IPS-20b (cell line): ENCODE measurements at regions not wholly inside any gene's neighbourhood (a gene's known extent, or its start where the extent isn't known, plus 50 kb on each side); places are given as distances from the start of the nearest gene placed in this dataset.

Experiments
- H3K27ac ChIP-seq: one replicate; pipeline ENCODE4 v1.5.1; 2013; ENCODE audit warnings: low read length
- H3K27me3 ChIP-seq: 2 replicates; pipeline ENCODE4 v1.6.1; 2013; ENCODE audit warnings: mild to moderate bottlenecking, low read length, inconsistent platforms; ENCODE audit not compliant: insufficient read depth
- H3K36me3 ChIP-seq: 2 replicates; pipeline ENCODE4 v1.6.1; 2013; ENCODE audit warnings: low read depth, mild to moderate bottlenecking, inconsistent platforms, low read length, moderate library complexity; ENCODE audit not compliant: insufficient read depth
- H3K4me1 ChIP-seq: 2 replicates; pipeline ENCODE4 v1.6.1; 2013; ENCODE audit warnings: mild to moderate bottlenecking, control low read depth, inconsistent platforms, low read length, moderate library complexity; ENCODE audit not compliant: insufficient read depth
- H3K4me3 ChIP-seq: 2 replicates; pipeline ENCODE4 v1.5.1; 2013; ENCODE audit warnings: mild to moderate bottlenecking, low read length, inconsistent platforms
- H3K9ac ChIP-seq: 2 replicates; pipeline ENCODE4 v1.6.1; 2013; ENCODE audit warnings: low read depth, mild to moderate bottlenecking, inconsistent platforms, low read length, moderate library complexity
- H3K9me3 ChIP-seq: 2 replicates; pipeline ENCODE4 v1.6.1; 2013; ENCODE audit warnings: mild to moderate bottlenecking, low read depth, low read length, inconsistent platforms; ENCODE audit not compliant: insufficient read depth

DNA sequence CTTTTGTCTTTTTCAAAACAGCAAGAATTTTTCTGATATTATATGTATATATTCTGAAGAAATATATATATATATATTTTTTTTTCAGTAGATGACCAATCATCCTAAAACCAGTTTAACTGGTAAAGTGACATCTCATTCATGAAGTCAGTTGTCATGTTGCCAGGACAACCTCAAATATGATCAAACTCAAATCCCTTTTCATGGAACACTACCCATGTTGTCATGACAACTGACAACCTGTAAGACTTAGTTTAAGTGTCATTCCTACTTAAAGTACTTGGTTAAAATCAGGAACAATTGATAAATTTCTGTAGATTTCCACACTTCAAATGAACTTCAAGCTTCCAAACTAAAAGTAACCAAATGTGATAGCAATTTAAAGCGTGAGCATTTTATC is 101.8 kb upstream of the ERBB4 start:
- H3K4me3 ChIP-seq, result no peak overlapping the region
- H3K4me1 ChIP-seq, result peaks cover 3% of the 10 kb centered on the region; the same call in 1 of the 2 replicates
- no peak overlapping the region for H3K9ac ChIP-seq
- H3K27ac ChIP-seq, result no peak overlapping the region
- H3K27me3 ChIP-seq, result no peaks in the 10 kb centered on the region
- H3K9me3 ChIP-seq, result no peaks in the 10 kb centered on the region
- H3K36me3 ChIP-seq, result no peaks in the 10 kb centered on the region

DNA sequence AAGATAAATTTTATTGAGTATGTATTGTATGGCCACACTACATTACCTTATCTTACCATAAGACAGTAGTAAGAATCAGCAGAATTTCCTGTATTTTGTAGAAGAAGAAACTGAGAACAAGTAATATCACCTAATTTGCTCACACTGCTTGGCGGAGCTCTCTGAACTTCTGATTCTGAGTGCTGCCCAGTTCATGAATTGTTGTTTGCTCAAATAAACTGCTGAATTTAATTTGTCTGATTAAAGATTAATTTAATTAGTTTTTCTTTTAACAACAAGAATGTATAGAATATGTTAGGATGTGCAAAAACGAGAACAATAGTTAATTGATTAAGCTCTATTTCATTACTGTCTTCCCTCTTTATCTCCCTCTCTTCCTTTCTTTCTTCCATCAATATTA is 100.1 kb upstream of the ERBB4 start:
- Histone ChIP-seq H3K27me3 (no peaks in the 10 kb centered on the region), H3K27ac (no peak overlapping the region), H3K9me3 (no peaks in the 10 kb centered on the region), H3K4me3 (no peak overlapping the region), H3K36me3 (no peaks in the 10 kb centered on the region), H3K9ac (no peak overlapping the region), H3K4me1 (no peaks in the 10 kb centered on the region)

DNA sequence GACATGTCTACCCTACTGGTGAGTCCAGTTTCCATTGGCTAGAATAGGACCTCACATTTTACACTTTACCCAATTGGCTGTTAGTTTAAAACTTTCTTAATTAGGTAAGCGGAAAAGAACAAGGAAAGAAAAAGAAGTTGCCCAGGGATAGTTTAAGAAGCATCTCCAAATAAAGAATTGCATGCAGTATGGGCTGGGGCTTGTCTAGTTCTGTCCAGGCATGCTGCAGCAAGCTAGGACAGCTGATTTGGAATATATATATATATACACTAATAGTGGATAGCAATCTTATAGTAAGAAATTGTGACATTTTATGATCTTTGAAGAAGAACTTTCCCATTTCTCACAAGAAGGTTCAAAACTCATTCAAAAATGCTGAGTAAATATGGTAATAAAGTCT is 90.0 kb upstream of the ERBB4 start:
- no peaks in the 10 kb centered on the region for H3K9me3 ChIP-seq
- H3K27ac ChIP-seq, result no peak overlapping the region
- no peaks in the 10 kb centered on the region for H3K27me3 ChIP-seq
- H3K4me1 ChIP-seq, result no peaks in the 10 kb centered on the region
- H3K36me3 ChIP-seq, result no peaks in the 10 kb centered on the region
- H3K4me3 ChIP-seq, result no peak overlapping the region
- no peak overlapping the region for H3K9ac ChIP-seq

DNA sequence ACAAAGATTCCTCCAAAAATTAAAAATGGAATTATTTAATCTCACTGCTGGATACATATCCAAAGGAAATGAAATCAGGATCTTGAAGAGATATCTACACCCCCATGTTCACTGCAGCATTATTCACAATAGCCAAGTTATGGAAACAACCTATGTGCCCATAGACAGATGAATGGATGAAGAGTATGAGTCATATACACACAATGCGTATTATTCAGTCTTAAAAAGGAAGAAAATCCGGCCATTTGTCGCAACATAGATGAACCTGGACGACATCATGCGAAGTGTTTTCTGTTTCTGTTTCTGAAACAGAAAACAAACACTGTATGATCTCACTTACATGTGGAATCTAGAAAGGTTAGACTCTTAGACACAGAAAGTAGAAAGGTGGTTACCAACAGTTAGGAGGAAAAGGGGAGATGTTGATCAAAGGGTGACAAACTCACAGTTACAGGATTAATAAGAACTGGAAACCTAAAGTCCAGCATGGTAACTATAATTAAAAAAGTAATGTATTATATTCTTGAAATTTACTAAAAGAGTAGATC is 87.8 kb upstream of the ERBB4 start:
- Histone ChIP-seq H3K9ac (no peak overlapping the region), H3K4me3 (no peak overlapping the region), H3K36me3 (no peaks in the 10 kb centered on the region), H3K27ac (no peak overlapping the region), H3K4me1 (no peaks in the 10 kb centered on the region), H3K27me3 (no peaks in the 10 kb centered on the region), H3K9me3 (no peaks in the 10 kb centered on the region)

DNA sequence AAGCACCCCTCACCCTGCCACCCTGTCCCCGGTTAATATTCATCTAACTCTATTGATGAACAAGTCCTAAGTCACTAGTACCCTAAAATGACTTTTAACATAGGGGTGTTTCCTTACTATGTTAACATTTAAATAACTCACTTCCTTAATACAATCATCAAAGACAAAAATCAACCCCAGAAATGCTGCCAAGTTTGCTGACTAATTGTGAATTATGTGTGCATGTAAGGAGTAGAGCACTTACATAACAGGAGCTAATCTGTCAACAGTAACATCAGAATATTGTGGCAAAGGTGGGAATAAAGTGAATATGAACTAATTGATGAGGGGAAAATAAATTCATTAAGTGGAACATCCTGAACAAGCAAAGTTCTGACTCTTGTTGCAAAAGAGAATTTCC is 81.4 kb upstream of the ERBB4 start:
- Histone ChIP-seq H3K27ac (no peak overlapping the region), H3K9me3 (no peaks in the 10 kb centered on the region), H3K27me3 (no peaks in the 10 kb centered on the region), H3K4me3 (no peak overlapping the region), H3K4me1 (no peaks in the 10 kb centered on the region), H3K9ac (no peak overlapping the region), H3K36me3 (no peaks in the 10 kb centered on the region)

DNA sequence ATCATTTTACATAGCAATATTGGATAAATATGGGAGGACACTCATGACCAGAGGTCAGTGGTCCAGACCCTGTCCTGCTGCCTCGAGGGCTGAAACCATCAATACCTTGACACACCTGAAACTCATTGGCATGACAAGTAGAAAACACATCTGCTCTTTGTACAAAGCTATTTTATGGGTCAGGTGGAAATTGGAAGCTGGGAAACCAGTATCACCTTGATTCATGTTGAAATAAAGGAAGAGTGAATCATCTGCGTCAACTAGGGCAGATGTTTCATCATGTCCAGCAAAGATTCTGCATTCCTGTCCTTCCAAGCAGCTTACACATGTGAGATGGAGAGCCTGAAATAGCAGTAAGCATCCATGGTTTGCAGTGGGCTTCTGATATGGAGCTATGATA is 80.0 kb upstream of the ERBB4 start:
- Histone ChIP-seq H3K36me3 (no peaks in the 10 kb centered on the region), H3K27ac (no peak overlapping the region), H3K9ac (no peak overlapping the region), H3K4me3 (no peak overlapping the region), H3K27me3 (no peaks in the 10 kb centered on the region), H3K9me3 (no peaks in the 10 kb centered on the region), H3K4me1 (no peaks in the 10 kb centered on the region)

DNA sequence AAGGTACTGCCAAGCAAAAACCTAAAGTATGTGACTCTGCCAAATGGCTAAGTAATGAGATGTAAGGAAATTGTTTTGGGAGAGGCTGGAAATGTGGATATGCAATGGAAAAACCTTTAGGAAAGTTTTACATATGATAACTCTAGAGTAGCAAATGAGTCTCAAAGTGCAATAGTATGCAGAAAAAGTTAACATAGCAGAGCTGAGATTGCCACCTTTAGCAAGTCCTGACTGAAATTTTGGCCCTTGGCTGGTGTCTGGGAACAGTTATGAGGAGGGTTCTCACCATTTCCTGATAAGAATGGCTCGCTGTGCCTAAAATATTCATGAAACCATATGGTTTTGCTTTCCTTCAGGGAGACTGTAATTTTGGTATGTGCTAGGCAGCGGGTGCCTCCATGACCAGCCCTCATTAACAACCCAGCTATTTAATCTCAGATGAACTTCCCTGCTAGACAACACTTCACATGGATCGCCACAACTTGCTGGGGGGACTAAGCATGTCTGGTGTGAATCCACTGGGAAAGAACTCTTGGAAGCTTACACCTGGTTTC is 72.3 kb upstream of the ERBB4 start:
- H3K4me1 ChIP-seq, result no peaks in the 10 kb centered on the region
- no peaks in the 10 kb centered on the region for H3K9me3 ChIP-seq
- no peaks in the 10 kb centered on the region for H3K27me3 ChIP-seq
- H3K36me3 ChIP-seq, result no peaks in the 10 kb centered on the region
- no peak overlapping the region for H3K9ac ChIP-seq
- H3K27ac ChIP-seq, result no peak overlapping the region
- H3K4me3 ChIP-seq, result no peak overlapping the region

DNA sequence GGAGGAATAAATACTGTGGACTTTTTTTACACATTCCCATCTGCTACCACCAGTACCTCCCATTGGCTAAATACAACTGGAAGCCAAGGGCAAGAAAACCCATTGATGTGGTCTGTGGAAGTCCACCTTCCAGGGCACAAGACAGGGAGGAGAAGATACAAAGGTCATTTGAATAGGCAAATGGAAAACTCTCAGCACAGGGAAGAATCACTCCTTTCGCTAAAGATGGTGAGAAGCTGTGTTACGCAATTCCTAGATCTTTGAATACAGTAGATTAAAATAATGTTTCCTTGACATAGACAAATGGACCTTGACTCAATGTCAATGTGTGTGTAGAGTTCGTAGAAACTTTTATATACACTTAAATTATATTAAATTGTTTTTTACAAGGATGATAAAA is 70.9 kb upstream of the ERBB4 start:
- Histone ChIP-seq H3K36me3 (no peaks in the 10 kb centered on the region), H3K4me3 (no peak overlapping the region), H3K9ac (no peak overlapping the region), H3K4me1 (no peaks in the 10 kb centered on the region), H3K9me3 (no peaks in the 10 kb centered on the region), H3K27me3 (no peaks in the 10 kb centered on the region), H3K27ac (no peak overlapping the region)

DNA sequence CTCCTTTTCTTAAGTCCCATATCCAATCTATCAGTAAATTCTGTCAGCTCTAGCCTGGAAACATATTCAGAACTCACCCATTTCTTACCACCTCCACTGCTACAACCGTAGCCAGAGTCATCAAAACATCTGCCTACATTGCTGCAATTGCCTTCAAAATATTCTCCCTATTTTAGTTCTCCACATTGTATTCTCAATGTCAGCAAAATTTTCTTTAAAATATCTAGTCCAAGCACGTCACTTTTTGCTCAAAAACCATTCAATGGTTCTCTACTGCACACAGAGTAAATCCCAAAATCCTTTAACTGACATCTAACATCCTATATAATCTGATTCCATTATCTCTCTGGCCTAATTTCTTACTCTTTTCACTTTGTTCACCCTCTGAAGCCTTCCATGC is 68.5 kb upstream of the ERBB4 start:
- no peak overlapping the region for H3K4me3 ChIP-seq
- H3K36me3 ChIP-seq, result no peaks in the 10 kb centered on the region
- no peaks in the 10 kb centered on the region for H3K9me3 ChIP-seq
- no peak overlapping the region for H3K9ac ChIP-seq
- no peak overlapping the region for H3K27ac ChIP-seq
- no peaks in the 10 kb centered on the region for H3K4me1 ChIP-seq
- no peaks in the 10 kb centered on the region for H3K27me3 ChIP-seq

DNA sequence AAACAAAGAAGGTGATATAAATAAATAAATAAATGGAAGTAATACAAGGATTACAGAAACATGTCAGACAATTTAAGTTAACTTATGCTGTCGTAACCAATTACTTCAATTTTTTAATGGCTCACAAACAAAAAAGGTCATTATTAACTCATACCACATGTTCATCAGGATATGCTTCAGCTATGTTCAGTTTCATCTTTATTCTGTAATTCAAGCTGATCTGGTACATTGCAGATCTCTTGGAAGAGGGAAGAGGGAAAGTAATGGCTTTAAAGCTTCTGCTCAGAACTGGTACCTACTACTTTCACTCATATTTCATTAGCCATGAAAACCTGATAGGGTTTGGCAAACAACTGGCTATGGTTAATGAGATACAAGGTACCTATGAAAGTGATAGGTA is 67.6 kb upstream of the ERBB4 start:
- Histone ChIP-seq H3K4me3 (no peak overlapping the region), H3K27ac (no peak overlapping the region), H3K27me3 (no peaks in the 10 kb centered on the region), H3K9ac (no peak overlapping the region), H3K9me3 (no peaks in the 10 kb centered on the region), H3K36me3 (no peaks in the 10 kb centered on the region), H3K4me1 (no peaks in the 10 kb centered on the region)

DNA sequence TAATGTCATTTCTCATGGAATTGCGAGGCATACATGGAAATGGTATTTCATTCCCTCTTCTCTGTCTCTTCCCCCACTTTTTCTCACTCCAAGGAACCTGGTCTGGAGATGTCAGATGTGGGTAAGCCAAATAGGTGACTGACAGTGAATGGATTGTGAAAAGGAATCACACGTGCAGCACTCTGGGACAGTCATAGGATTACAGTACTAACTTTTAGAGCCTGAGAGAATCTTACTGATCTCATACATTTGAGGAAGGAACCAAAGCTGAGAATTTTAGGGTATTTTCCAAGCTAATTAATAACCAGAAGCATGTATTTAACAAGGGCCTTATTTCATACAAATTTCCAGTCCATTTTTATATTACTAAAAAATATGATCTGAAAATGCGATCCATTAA is 58.1 kb upstream of the ERBB4 start:
- no peak overlapping the region for H3K4me3 ChIP-seq
- H3K9me3 ChIP-seq, result no peaks in the 10 kb centered on the region
- no peaks in the 10 kb centered on the region for H3K27me3 ChIP-seq
- no peaks in the 10 kb centered on the region for H3K36me3 ChIP-seq
- no peak overlapping the region for H3K27ac ChIP-seq
- no peaks in the 10 kb centered on the region for H3K4me1 ChIP-seq
- no peak overlapping the region for H3K9ac ChIP-seq

DNA sequence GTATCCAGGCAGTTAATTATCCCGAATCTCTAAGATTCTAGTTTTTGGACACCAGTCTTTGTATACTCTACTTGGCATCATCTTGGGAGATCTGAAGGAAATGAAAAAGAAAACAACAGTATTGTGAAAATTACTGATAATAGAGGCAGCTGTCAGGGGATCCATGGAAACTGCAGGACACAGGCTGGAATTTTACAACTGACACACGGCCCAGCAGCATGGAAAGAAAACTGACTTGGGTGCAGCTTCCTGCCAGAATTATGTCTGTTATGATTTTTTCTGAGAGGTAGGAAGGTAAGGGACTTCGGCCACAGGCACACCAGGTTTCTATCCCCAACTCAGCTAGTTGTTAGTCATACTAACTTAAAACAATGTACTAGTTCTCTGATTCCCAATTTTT is 57.7 kb upstream of the ERBB4 start:
- Histone ChIP-seq H3K9ac (no peak overlapping the region), H3K9me3 (no peaks in the 10 kb centered on the region), H3K27me3 (no peaks in the 10 kb centered on the region), H3K4me1 (no peaks in the 10 kb centered on the region), H3K4me3 (no peak overlapping the region), H3K27ac (no peak overlapping the region), H3K36me3 (no peaks in the 10 kb centered on the region)
